ENCODE measurements at regions not wholly inside any gene's neighbourhood (a gene's known extent, or its start where the extent isn't known, plus 50 kb on each side); places are given as distances from the start of the nearest gene placed in this dataset.

DNA sequence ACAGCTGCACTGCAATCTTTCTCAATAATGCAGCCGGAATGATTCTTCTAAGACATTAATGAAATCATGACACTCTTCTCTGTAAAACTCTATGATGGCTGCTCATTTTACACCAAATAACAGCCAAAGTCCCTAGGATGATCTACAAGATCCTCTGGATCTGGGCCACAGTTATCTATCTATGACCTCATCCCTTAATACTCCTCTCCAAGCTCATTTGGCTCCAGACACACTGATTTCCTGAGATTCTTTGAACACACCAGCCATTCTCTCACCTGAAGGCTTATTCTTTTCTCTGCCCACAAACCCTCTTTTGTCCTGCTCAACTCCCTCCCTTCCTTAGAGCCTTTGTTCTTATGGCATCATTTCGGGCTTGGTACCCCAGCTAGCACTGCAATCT lies 577.4 kb upstream of the ANKRD30A start:
- TF ChIP-seq, protein P1, sequence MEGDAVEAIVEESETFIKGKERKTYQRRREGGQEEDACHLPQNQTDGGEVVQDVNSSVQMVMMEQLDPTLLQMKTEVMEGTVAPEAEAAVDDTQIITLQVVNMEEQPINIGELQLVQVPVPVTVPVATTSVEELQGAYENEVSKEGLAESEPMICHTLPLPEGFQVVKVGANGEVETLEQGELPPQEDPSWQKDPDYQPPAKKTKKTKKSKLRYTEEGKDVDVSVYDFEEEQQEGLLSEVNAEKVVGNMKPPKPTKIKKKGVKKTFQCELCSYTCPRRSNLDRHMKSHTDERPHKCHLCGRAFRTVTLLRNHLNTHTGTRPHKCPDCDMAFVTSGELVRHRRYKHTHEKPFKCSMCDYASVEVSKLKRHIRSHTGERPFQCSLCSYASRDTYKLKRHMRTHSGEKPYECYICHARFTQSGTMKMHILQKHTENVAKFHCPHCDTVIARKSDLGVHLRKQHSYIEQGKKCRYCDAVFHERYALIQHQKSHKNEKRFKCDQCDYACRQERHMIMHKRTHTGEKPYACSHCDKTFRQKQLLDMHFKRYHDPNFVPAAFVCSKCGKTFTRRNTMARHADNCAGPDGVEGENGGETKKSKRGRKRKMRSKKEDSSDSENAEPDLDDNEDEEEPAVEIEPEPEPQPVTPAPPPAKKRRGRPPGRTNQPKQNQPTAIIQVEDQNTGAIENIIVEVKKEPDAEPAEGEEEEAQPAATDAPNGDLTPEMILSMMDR (IDR thresholded peaks at IDR 0.05; ENCODE audit: low read depth, low read length) = no peak
- no peaks in the 10 kb centered on the region for H3K36me3 ChIP-seq
- H3K27me3 ChIP-seq = no peaks in the 10 kb centered on the region
- no peak overlapping the region for H3K4me3 ChIP-seq
- H3K4me1 ChIP-seq (ENCODE audit: low read depth) = no peaks in the 10 kb centered on the region
- no peak overlapping the region for H3K27ac ChIP-seq
- no peak for DNase-seq (ENCODE audit: low read depth in 1 of 2, low spot score in 1 of 2)
- no peaks in the 10 kb centered on the region for H3K9me3 ChIP-seq (ENCODE audit: low read depth)

DNA sequence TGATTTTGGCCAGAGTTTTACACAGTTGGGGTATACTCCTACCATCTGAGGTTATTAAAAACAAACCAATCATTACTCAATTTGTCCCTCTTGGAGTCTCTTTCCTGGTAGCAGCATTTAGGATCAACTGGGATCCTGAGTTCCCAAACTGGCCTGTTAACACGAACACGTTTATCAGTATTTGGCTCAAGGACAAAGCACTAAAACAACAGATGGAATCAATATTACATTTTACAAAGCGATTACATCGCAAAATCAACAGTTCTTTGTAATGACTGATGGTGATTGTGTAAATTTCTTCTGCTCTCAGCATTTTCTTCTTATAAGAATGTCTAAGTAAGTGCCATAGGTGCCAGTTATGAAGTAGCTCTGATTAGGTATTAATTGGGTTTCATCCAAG lies 582.9 kb upstream of the ANKRD30A start:
- no peaks in the 10 kb centered on the region for H3K9me3 ChIP-seq (ENCODE audit: low read depth)
- peak in 1 of 2 donors; percentile 4 for DNase-seq (ENCODE audit: low read depth in 1 of 2, low spot score in 1 of 2)
- no peaks in the 10 kb centered on the region for H3K36me3 ChIP-seq
- H3K4me3 ChIP-seq = no peak overlapping the region
- no peaks in the 10 kb centered on the region for H3K27me3 ChIP-seq
- no peak overlapping the region for H3K27ac ChIP-seq
- TF ChIP-seq, protein P1 (IDR thresholded peaks at IDR 0.05; ENCODE audit: low read depth, low read length) = no peak
- H3K4me1 ChIP-seq (ENCODE audit: low read depth) = no peaks in the 10 kb centered on the region

DNA sequence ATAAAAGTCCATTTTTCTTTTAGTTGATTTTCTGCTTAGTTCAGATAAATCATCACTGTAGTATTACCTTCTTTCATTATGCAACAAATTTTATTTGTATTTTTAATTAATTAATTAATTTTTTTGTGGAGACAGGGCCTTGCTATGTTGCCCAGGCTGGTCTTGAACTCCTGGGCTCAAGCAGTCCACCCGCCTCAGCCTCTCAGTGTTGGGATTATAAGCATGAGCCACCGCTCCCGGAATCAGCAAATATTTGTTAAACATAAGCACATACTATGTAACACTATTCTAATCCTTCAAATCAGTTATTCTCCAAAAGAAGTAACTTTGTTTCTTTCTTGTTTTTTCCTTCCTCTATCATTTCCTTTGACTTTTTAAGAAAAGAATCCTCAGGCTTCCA lies 584.8 kb upstream of the ANKRD30A start:
- Histone ChIP-seq H3K4me3 (no peak overlapping the region), H3K36me3 (no peaks in the 10 kb centered on the region), H3K4me1 (ENCODE audit: low read depth) (no peaks in the 10 kb centered on the region), H3K9me3 (ENCODE audit: low read depth) (no peaks in the 10 kb centered on the region), H3K27me3 (no peaks in the 10 kb centered on the region), H3K27ac (no peak overlapping the region)
- TF ChIP-seq, protein P1 (IDR thresholded peaks at IDR 0.05; ENCODE audit: low read depth, low read length) = no peak
- DNase-seq (ENCODE audit: low read depth in 1 of 2, low spot score in 1 of 2) = no peak

DNA sequence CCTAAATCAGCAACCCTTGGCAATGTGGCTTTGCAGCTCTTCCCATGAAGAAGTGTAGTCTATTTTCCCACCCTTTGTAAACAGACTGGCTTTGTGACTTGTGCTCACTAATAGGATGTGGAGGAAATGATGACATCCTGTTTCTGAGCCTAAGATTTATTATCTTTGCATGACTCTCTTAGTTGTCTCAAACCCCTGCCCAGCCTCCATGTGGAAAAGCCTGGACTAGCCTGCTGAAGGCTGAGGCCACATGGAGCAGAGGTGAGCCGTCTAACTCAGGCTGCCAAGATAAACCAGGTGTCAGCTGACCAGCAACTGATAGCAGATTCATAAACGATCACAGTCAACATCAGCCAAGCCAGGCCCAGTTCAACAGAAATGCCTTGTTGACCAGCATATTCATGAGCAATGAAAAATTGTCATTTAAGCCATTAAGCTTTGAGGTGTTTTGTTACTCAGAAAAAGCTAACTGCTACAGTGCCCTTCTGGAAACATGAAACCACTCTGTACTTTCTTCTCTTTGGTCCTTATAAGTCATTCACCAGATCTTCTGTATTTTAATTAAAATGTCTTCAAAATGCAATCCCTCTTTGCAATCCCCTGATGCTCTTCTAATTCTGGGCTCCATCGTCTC lies 586.3 kb upstream of the ANKRD30A start:
- no peak overlapping the region for H3K27ac ChIP-seq
- H3K36me3 ChIP-seq = no peaks in the 10 kb centered on the region
- H3K9me3 ChIP-seq (ENCODE audit: low read depth) = no peaks in the 10 kb centered on the region
- no peaks in the 10 kb centered on the region for H3K27me3 ChIP-seq
- H3K4me3 ChIP-seq = no peak overlapping the region
- H3K4me1 ChIP-seq (ENCODE audit: low read depth) = no peaks in the 10 kb centered on the region
- TF ChIP-seq, protein P1 (IDR thresholded peaks at IDR 0.05; ENCODE audit: low read depth, low read length) = no peak
- DNase-seq (ENCODE audit: low read depth in 1 of 2, low spot score in 1 of 2) = peak in 1 of 2 donors; percentile 40

DNA sequence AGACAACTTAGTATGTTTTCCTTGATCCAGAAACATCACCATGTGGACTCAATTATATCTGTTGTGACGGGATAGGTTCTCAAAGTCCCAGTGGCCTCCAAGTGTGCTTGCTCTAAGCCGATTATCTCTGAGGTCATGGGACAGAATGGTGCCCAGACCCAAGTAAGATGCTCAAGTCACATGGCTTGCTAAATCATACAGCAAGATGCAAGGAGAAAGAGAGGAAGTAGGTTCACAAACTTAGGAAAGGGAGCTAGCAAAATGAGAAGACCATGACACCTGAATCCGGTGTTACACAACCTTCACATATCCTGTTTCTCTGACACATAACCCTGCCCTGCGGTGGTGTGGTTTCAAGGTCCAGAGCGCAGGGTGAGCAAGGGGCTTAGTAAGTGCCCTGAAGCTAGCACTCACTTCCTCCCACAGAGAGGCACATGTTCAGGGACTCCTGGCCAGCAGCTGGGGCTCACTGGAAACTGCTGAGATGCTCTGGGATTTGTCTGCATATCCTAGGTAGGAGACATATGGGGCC lies 590.9 kb upstream of the ANKRD30A start:
- Histone ChIP-seq H3K36me3 (no peaks in the 10 kb centered on the region), H3K27ac (no peak overlapping the region), H3K9me3 (ENCODE audit: low read depth) (no peaks in the 10 kb centered on the region), H3K4me3 (no peak overlapping the region), H3K4me1 (ENCODE audit: low read depth) (no peaks in the 10 kb centered on the region), H3K27me3 (no peaks in the 10 kb centered on the region)
- TF ChIP-seq, protein P1 (IDR thresholded peaks at IDR 0.05; ENCODE audit: low read depth, low read length) = no peak
- peak in 1 of 2 donors; percentile 61 for DNase-seq (ENCODE audit: low read depth in 1 of 2, low spot score in 1 of 2)
